Neuronal stem cell (in vitro differentiated cells): ENCODE measurements at regions not wholly inside any gene's neighbourhood (a gene's known extent, or its start where the extent isn't known, plus 50 kb on each side); places are given as distances from the start of the nearest gene placed in this dataset.

Experiments used
- DNase-seq: peaks from one replicate; pipeline ENCODE4 v3.0.0-alpha.2; 2013; ENCODE audit warnings: low spot score
- H2AFZ ChIP-seq: one replicate; pipeline ENCODE4 v1.6.1; 2013; ENCODE audit warnings: mild to moderate bottlenecking, low read length, inconsistent platforms
- H2AK5ac ChIP-seq: 2 replicates; pipeline ENCODE4 v1.6.1; 2013; ENCODE audit warnings: low read depth, mild to moderate bottlenecking, inconsistent platforms, low read length, moderate library complexity, mixed read lengths
- H2BK120ac ChIP-seq: 2 replicates; pipeline ENCODE4 v1.6.1; 2013; ENCODE audit warnings: low read depth, mild to moderate bottlenecking, inconsistent platforms, low read length, moderate library complexity, mixed read lengths
- H2BK12ac ChIP-seq: one replicate; pipeline ENCODE4 v1.6.1; 2013; ENCODE audit warnings: low read length, inconsistent platforms
- H2BK15ac ChIP-seq: 2 replicates; pipeline ENCODE4 v1.6.1; 2013; ENCODE audit warnings: mild to moderate bottlenecking, low read length, inconsistent platforms, mixed read lengths
- H2BK5ac ChIP-seq: one replicate; pipeline ENCODE4 v1.6.1; 2013; ENCODE audit warnings: inconsistent platforms, mild to moderate bottlenecking, low read length, moderate library complexity
- H3K14ac ChIP-seq: one replicate; pipeline ENCODE4 v1.6.1; 2013; ENCODE audit warnings: low read length, inconsistent platforms
- H3K18ac ChIP-seq: 2 replicates; pipeline ENCODE4 v1.6.1; 2013; ENCODE audit warnings: low read length, inconsistent platforms
- H3K23ac ChIP-seq: 2 replicates; pipeline ENCODE4 v1.6.1; 2013; ENCODE audit warnings: low read depth, mild to moderate bottlenecking, mixed read lengths, low read length, inconsistent platforms; ENCODE audit not compliant: poor library complexity
- H3K27ac ChIP-seq: replicated peaks from 3 replicates; pipeline ENCODE4 v1.5.1; 2013; ENCODE audit warnings: low read length, inconsistent platforms
- H3K27me3 ChIP-seq, 3 experiments: 2 replicates each; pipeline ENCODE4 v1.6.1; 2013; ENCODE audit warnings: low read length in 3 of 3, mild to moderate bottlenecking in 2 of 3, inconsistent platforms in 1 of 3, low read depth in 1 of 3, mixed read lengths in 1 of 3, moderate library complexity in 1 of 3; ENCODE audit not compliant: control insufficient read depth in 3 of 3, insufficient read depth in 3 of 3
- H3K36me3 ChIP-seq, 2 donors: replicated peaks in 1 of 2; 2 replicates each; pipeline ENCODE4 v1.6.1; 2013; ENCODE audit warnings: low read length in 2 of 2; ENCODE audit not compliant: control insufficient read depth in 2 of 2, insufficient read depth in 2 of 2
- H3K4ac ChIP-seq: 2 replicates; pipeline ENCODE4 v1.6.1; 2013; ENCODE audit warnings: inconsistent platforms, mild to moderate bottlenecking, low read length, moderate library complexity
- H3K4me1 ChIP-seq, 2 donors: 1 replicate in 1 of 2; 2 replicates in 1 of 2; pipeline ENCODE4 v1.6.1; 2013; ENCODE audit warnings: low read length in 2 of 2, low read depth in 1 of 2; ENCODE audit not compliant: control insufficient read depth in 2 of 2, insufficient read depth in 1 of 2
- H3K4me2 ChIP-seq: one replicate; pipeline ENCODE4 v1.6.1; 2013; ENCODE audit warnings: mild to moderate bottlenecking, low read length, inconsistent platforms; ENCODE audit not compliant: insufficient read depth, poor library complexity, severe bottlenecking
- H3K4me3 ChIP-seq, 2 donors: 2 replicates each; pipeline ENCODE4 v1.5.1; 2013; ENCODE audit warnings: low read length in 2 of 2, mild to moderate bottlenecking in 2 of 2, inconsistent platforms in 1 of 2, moderate library complexity in 1 of 2
- H3K79me1 ChIP-seq: one replicate; pipeline ENCODE4 v1.6.1; 2013; ENCODE audit warnings: low read depth, mild to moderate bottlenecking, inconsistent platforms, low read length, moderate library complexity
- H3K9ac ChIP-seq: one replicate; pipeline ENCODE4 v1.6.1; 2013; ENCODE audit warnings: mild to moderate bottlenecking, low read depth, low read length, inconsistent platforms; ENCODE audit not compliant: poor library complexity
- H3K9me3 ChIP-seq, 2 donors: replicated peaks in 1 of 2; 2 replicates each; pipeline versions ENCODE3 to v1.6.1; 2013; ENCODE audit warnings: low read length in 2 of 2, mild to moderate bottlenecking in 2 of 2, inconsistent platforms in 1 of 2, low read depth in 1 of 2, mixed read lengths in 1 of 2, moderate library complexity in 1 of 2; ENCODE audit not compliant: control insufficient read depth in 2 of 2, insufficient read depth in 1 of 2
- H4K8ac ChIP-seq: one replicate; pipeline ENCODE4 v1.6.1; 2013; ENCODE audit warnings: low read depth, mild to moderate bottlenecking, inconsistent platforms, low read length, moderate library complexity
- H4K91ac ChIP-seq: one replicate; pipeline ENCODE4 v1.6.1; 2013; ENCODE audit warnings: low read length, low read depth, mild to moderate bottlenecking, inconsistent platforms; ENCODE audit not compliant: poor library complexity
- WGBS, 2 donors: extraction: QIAGEN DNeasy Blood & Tissue Kit; methylation state at CpG; one replicate each; pipeline ENCODE4 v1.1.7; 2013; ENCODE audit warnings: missing lambda C conversion rate in 2 of 2, mixed read lengths in 1 of 2; ENCODE audit not compliant: insufficient read length in 2 of 2, insufficient replicate concordance in 1 of 2; ENCODE audit errors: extremely low coverage in 2 of 2; 5-methylcytosine and 5-hydroxymethylcytosine counted together

DNA sequence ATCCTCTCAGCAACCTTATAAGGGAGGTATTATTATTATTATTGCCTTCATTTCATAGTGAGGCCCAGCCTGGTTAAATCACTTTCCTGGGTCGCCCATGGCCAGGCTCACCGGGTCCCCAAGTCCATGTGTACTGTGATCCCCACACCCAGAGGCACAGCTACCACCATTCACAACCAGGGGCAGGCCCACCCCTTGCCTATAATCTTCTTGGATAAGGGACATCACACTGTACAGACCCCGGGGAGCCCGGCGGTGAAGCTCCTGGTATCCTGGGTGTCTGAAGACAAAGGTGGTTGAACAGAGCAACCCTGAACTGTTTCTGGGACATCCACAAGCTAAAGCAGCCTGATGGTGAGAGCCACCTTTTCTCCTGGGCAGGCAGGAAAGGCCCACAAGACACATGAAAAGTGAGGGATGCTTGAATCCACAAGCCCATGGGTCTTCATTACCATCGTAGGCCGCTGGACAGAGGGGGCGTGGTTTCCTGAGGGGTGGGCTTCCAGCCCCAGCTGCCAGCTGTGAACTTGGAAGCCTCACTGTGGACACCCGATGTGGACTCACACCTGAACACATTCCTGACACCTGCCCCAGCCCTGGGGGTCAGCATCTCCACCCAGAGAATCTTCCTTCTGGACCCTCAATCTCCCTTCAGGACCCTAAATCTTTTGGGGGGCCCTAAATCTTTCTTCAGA lies 185.5 kb upstream of the PMEPA1 start:
- Histone ChIP-seq H3K79me1 (no peaks in the 10 kb centered on the region), H2AK5ac (no peak overlapping the region), H3K4me2 (no peak overlapping the region), H2BK5ac (no peak overlapping the region), H3K18ac (no peak overlapping the region), H3K4me3 (no peak overlapping the region), H3K9me3 (no peaks in the 10 kb centered on the region), H3K23ac (no peak overlapping the region), H2AFZ (no peak overlapping the region), H2BK12ac (no peak overlapping the region), H4K91ac (no peak overlapping the region), H3K27me3 (no peaks in the 10 kb centered on the region), H3K14ac (no peak overlapping the region), H2BK120ac (no peak overlapping the region), H4K8ac (no peak overlapping the region), H3K4me1 (peaks cover 0 to 13% of the 10 kb centered on the region in 2 donors), H3K4ac (no peak overlapping the region), H2BK15ac (peak overlapping the region; percentile 47), H3K36me3 (no peaks in the 10 kb centered on the region), H3K9ac (no peak overlapping the region), H3K27ac (no peak overlapping the region)
- no peak for DNase-seq
- WGBS, 2 donors, result no CpG with 5 or more reads among the region's 9 CpGs

DNA sequence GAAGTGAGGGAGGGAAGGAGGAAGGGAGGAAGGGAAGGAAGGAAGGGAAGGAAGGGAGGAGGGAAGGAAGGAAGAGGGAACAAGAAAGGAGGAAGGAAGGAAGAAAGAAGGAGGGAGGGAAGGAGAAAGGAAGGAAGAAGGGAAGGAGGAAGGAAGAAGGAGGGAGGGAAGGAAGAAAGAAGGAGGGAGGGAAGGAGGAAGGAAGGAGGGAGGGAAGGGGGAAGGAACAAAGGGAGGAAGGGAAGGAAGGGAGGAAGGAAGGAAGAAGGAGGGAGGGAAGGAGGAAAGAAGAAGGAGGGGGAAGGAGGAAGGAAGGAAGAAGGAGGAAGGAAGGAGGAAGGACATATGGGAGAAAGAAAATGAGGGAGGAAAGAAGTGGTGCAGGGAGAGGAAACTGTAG lies 184.7 kb upstream of the PMEPA1 start:
- no peak overlapping the region for H3K9ac ChIP-seq
- H3K9me3 ChIP-seq, result no peaks in the 10 kb centered on the region
- no peaks in the 10 kb centered on the region for H3K79me1 ChIP-seq
- H2AK5ac ChIP-seq, result no peak overlapping the region
- H3K14ac ChIP-seq, result no peak overlapping the region
- no peak overlapping the region for H2BK120ac ChIP-seq
- DNase-seq, result no peak
- H4K91ac ChIP-seq, result no peak overlapping the region
- no peaks in the 10 kb centered on the region for H3K27me3 ChIP-seq
- no peak overlapping the region for H4K8ac ChIP-seq
- no peak overlapping the region for H3K23ac ChIP-seq
- H3K4me2 ChIP-seq, result no peak overlapping the region
- no peak overlapping the region for H3K4me3 ChIP-seq
- H3K36me3 ChIP-seq, result no peaks in the 10 kb centered on the region
- H2BK5ac ChIP-seq, result no peak overlapping the region
- peaks cover 0 to 10% of the 10 kb centered on the region in 2 donors for H3K4me1 ChIP-seq
- no peak overlapping the region for H3K18ac ChIP-seq
- no peak overlapping the region for H2BK15ac ChIP-seq
- H2AFZ ChIP-seq, result no peak overlapping the region
- H3K4ac ChIP-seq, result no peak overlapping the region
- H3K27ac ChIP-seq, result no peak overlapping the region
- no peak overlapping the region for H2BK12ac ChIP-seq

- Histone ChIP-seq H2AK5ac (no peak overlapping the region), H3K27ac (no peak overlapping the region), H4K8ac (no peak overlapping the region), H3K4me1 (peaks cover 0 to 6% of the 10 kb centered on the region in 2 donors), H3K4me2 (no peak overlapping the region), H3K23ac (no peak overlapping the region), H4K91ac (no peak overlapping the region), H3K9me3 (no peaks in the 10 kb centered on the region), H3K14ac (no peak overlapping the region), H2AFZ (no peak overlapping the region), H3K27me3 (no peaks in the 10 kb centered on the region), H2BK12ac (no peak overlapping the region), H3K4ac (no peak overlapping the region), H3K18ac (no peak overlapping the region), H3K36me3 (no peaks in the 10 kb centered on the region), H3K4me3 (no peak overlapping the region), H2BK120ac (no peak overlapping the region), H3K9ac (no peak overlapping the region), H2BK15ac (peak overlapping the region; percentile 19), H3K79me1 (no peaks in the 10 kb centered on the region), H2BK5ac (no peak overlapping the region)
- WGBS, 2 donors, result no CpG with 5 or more reads among the region's 10 CpGs
- DNase-seq, result no peak
Measured at GRCh38 chr20:57894096-57894495, 184.3 kb upstream of the PMEPA1 start.

GRCh38 chr20:57893366-57893999 lies 183.7 kb upstream of the PMEPA1 start:
- no peak overlapping the region for H2AK5ac ChIP-seq
- H3K9ac ChIP-seq, result no peak overlapping the region
- no peak overlapping the region for H2BK5ac ChIP-seq
- no peak overlapping the region for H3K4me2 ChIP-seq
- no peak overlapping the region for H4K8ac ChIP-seq
- H3K23ac ChIP-seq, result no peak overlapping the region
- no peak overlapping the region for H4K91ac ChIP-seq
- H2BK12ac ChIP-seq, result no peak overlapping the region
- H3K27ac ChIP-seq, result no peak overlapping the region
- H3K14ac ChIP-seq, result no peak overlapping the region
- WGBS, 2 donors, result no CpG with 5 or more reads among the region's 16 CpGs
- no peaks in the 10 kb centered on the region for H3K9me3 ChIP-seq
- H3K4ac ChIP-seq, result no peak overlapping the region
- DNase-seq, result no peak
- no peak overlapping the region for H2BK15ac ChIP-seq
- peak overlapping the region; percentile 55 for H3K18ac ChIP-seq
- no peak overlapping the region for H2BK120ac ChIP-seq
- H3K4me3 ChIP-seq, result peak overlapping the region in 1 of 2 donors; percentile 9
- no peak overlapping the region for H2AFZ ChIP-seq
- no peaks in the 10 kb centered on the region for H3K79me1 ChIP-seq
- peaks cover 0 to 6% of the 10 kb centered on the region in 2 donors for H3K4me1 ChIP-seq
- H3K27me3 ChIP-seq, result no peaks in the 10 kb centered on the region
- no peaks in the 10 kb centered on the region for H3K36me3 ChIP-seq
